HCT116 (cell line): ENCODE measurements at regions not wholly inside any gene's neighbourhood (a gene's known extent, or its start where the extent isn't known, plus 50 kb on each side); places are given as distances from the start of the nearest gene placed in this dataset.

Experiments used
- CEBPB ChIP-seq: IDR thresholded peaks from 2 replicates; pipeline ENCODE4 v1.6.1; 2012; ENCODE audit warnings: low read depth
- ELF1 ChIP-seq: IDR thresholded peaks from 2 replicates; pipeline ENCODE4 v1.6.1; 2012; ENCODE audit warnings: low read depth, borderline replicate concordance
- EZH2 ChIP-seq: fragments of 200-600 bp; sonication (generic); IDR thresholded peaks from 2 replicates; pipeline ENCODE4 v1.6.1; 2017; ENCODE audit warnings: antibody characterized with exemption, mixed run types
- FOSL1 ChIP-seq: IDR thresholded peaks from 2 replicates; pipeline ENCODE4 v1.6.1; 2012; ENCODE audit warnings: low read depth
- POLR2A ChIP-seq: IDR thresholded peaks from 2 replicates; pipeline ENCODE4 v1.7.0; 2011; ENCODE audit warnings: borderline replicate concordance; ENCODE audit not compliant: insufficient read depth, insufficient read length; ENCODE audit errors: extremely low read depth
- POLR2AphosphoS5 ChIP-seq: IDR thresholded peaks from 2 replicates; pipeline ENCODE4 v1.6.1; 2011; ENCODE audit warnings: mild to moderate bottlenecking, low read depth, low read length, moderate library complexity
- RAD21 ChIP-seq: IDR thresholded peaks from 2 replicates; pipeline ENCODE4 v1.6.1; 2012; ENCODE audit warnings: low read depth, mild to moderate bottlenecking
- SP1 ChIP-seq: IDR thresholded peaks from 2 replicates; pipeline ENCODE4 v1.6.1; 2012; ENCODE audit warnings: low read depth
- YY1 ChIP-seq: IDR thresholded peaks from 2 replicates; pipeline ENCODE4 v1.6.1; 2011; ENCODE audit warnings: low read length, low read depth, moderate library complexity, mild to moderate bottlenecking; ENCODE audit not compliant: insufficient replicate concordance; ENCODE audit errors: extremely low read depth
- TF ChIP-seq, protein P1 (sequence below), 3 experiments: fragments of 200-600 bp in 1 of 3; sonication (generic) in 1 of 3; IDR thresholded peaks in 2 of 3; conservative IDR thresholded peaks in 1 of 3; 2 replicates each; pipeline ENCODE4 v1.5.1; 2012 to 2017; ENCODE audit warnings: low read depth in 2 of 3, low read length in 2 of 3, antibody characterized with exemption in 1 of 3, borderline replicate concordance in 1 of 3, control low read depth in 1 of 3, mild to moderate bottlenecking in 1 of 3, mixed read lengths in 1 of 3, mixed run types in 1 of 3, moderate library complexity in 1 of 3; ENCODE audit not compliant: insufficient read depth in 1 of 3
- TF ChIP-seq, protein P2 (sequence below): IDR thresholded peaks from 2 replicates; pipeline ENCODE4 v1.6.1; 2012; ENCODE audit warnings: low read depth

DNA sequence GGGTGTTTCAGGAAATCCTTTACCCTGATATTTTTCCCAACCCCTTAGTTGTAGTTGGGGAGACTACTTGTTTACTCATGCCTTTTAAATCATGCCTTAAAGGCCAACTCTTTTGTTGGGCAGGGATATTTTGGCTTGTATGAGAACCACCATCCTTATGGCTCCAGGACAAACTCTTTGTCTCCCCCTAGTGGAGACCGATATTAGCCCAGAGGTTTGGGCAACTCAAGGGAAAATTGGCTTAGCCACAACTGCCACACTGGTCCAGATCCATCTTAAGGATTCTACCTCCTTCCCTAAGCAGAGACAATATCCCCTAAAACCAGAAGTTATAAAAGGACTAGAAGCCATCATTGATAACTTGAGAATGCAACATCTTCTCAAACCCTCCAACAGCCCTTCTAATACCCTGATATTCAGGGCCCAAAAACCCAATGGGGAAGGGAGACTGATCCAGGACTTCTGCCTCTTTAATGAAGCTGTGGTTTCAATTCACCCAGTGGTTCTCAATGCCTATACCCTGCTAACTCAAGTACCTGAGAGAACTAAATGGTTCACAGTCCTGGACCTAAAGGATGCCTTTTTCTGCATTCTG is 100.9 kb upstream of the HCN1 start:
- TF ChIP-seq, protein P1, sequence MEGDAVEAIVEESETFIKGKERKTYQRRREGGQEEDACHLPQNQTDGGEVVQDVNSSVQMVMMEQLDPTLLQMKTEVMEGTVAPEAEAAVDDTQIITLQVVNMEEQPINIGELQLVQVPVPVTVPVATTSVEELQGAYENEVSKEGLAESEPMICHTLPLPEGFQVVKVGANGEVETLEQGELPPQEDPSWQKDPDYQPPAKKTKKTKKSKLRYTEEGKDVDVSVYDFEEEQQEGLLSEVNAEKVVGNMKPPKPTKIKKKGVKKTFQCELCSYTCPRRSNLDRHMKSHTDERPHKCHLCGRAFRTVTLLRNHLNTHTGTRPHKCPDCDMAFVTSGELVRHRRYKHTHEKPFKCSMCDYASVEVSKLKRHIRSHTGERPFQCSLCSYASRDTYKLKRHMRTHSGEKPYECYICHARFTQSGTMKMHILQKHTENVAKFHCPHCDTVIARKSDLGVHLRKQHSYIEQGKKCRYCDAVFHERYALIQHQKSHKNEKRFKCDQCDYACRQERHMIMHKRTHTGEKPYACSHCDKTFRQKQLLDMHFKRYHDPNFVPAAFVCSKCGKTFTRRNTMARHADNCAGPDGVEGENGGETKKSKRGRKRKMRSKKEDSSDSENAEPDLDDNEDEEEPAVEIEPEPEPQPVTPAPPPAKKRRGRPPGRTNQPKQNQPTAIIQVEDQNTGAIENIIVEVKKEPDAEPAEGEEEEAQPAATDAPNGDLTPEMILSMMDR (IDR thresholded peaks at IDR 0.05 in 2 of 3, conservative IDR thresholded peaks at IDR 0.05 in 1 of 3; ENCODE audit: borderline replicate concordance in 1 of 3, insufficient read depth in 1 of 3, low read depth in 2 of 3, low read length in 2 of 3), result peak; percentile 9 to 80 (median 78); a peak in 5 of 6 replicates
- TF ChIP-seq FOSL1 (no peak), EZH2 (no peak), YY1 (no peak), SP1 (no peak), POLR2A (no peak), RAD21 (no peak), POLR2AphosphoS5 (no peak), ELF1 (no peak), CEBPB (no peak)
- TF ChIP-seq, protein P2, sequence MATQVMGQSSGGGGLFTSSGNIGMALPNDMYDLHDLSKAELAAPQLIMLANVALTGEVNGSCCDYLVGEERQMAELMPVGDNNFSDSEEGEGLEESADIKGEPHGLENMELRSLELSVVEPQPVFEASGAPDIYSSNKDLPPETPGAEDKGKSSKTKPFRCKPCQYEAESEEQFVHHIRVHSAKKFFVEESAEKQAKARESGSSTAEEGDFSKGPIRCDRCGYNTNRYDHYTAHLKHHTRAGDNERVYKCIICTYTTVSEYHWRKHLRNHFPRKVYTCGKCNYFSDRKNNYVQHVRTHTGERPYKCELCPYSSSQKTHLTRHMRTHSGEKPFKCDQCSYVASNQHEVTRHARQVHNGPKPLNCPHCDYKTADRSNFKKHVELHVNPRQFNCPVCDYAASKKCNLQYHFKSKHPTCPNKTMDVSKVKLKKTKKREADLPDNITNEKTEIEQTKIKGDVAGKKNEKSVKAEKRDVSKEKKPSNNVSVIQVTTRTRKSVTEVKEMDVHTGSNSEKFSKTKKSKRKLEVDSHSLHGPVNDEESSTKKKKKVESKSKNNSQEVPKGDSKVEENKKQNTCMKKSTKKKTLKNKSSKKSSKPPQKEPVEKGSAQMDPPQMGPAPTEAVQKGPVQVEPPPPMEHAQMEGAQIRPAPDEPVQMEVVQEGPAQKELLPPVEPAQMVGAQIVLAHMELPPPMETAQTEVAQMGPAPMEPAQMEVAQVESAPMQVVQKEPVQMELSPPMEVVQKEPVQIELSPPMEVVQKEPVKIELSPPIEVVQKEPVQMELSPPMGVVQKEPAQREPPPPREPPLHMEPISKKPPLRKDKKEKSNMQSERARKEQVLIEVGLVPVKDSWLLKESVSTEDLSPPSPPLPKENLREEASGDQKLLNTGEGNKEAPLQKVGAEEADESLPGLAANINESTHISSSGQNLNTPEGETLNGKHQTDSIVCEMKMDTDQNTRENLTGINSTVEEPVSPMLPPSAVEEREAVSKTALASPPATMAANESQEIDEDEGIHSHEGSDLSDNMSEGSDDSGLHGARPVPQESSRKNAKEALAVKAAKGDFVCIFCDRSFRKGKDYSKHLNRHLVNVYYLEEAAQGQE, result no peak
